Stimulated activated CD8-positive, alpha-beta memory T cell treated with anti-CD3 and anti-CD28 coated beads, Interleukin-2, amount 100 ng/mL, for 1 hour (primary cell): ENCODE measurements at regions not wholly inside any gene's neighbourhood (a gene's known extent, or its start where the extent isn't known, plus 50 kb on each side); places are given as distances from the start of the nearest gene placed in this dataset.

Experiments used
- DNase-seq, 2 donors: peaks; one replicate each; pipeline ENCODE4 v3.0.0-alpha.2; 2020; ENCODE audit warnings: low read depth in 2 of 2

- DNase-seq, result no peak
Measured at GRCh38 chr2:2644040-2644439, 313.0 kb upstream of the MYT1L start.

GRCh38 chr2:2642906-2643890 is 312.1 kb upstream of the MYT1L start:
- DNase-seq, result no peak

GRCh38 chr2:2641541-2642410 is 310.7 kb upstream of the MYT1L start:
- no peak for DNase-seq

GRCh38 chr2:2640818-2641217 is 309.7 kb upstream of the MYT1L start:
- no peak for DNase-seq

GRCh38 chr2:2640371-2640770 is 309.3 kb upstream of the MYT1L start:
- no peak for DNase-seq

- DNase-seq, result no peak
Measured at GRCh38 chr2:2639251-2640139, 308.4 kb upstream of the MYT1L start.

- DNase-seq, result no peak
Measured at GRCh38 chr2:2638547-2639220, 307.6 kb upstream of the MYT1L start.

- DNase-seq, result no peak
Measured at GRCh38 chr2:2636813-2637212, 305.7 kb upstream of the MYT1L start.

GRCh38 chr2:2635025-2635528 is 304.0 kb upstream of the MYT1L start:
- no peak for DNase-seq

- no peak for DNase-seq
Measured at GRCh38 chr2:2633017-2633416, 301.9 kb upstream of the MYT1L start.

GRCh38 chr2:2623939-2624338 is 292.9 kb upstream of the MYT1L start:
- DNase-seq, result no peak

GRCh38 chr2:2621855-2622254 is 290.8 kb upstream of the MYT1L start:
- DNase-seq, result no peak

GRCh38 chr2:2620604-2621003 is 289.5 kb upstream of the MYT1L start:
- DNase-seq, result no peak

- DNase-seq, result no peak
Measured at GRCh38 chr2:2619995-2620394, 288.9 kb upstream of the MYT1L start.

- no peak for DNase-seq
Measured at GRCh38 chr2:2614452-2614851, 283.4 kb upstream of the MYT1L start.

GRCh38 chr2:2613279-2614199 is 282.5 kb upstream of the MYT1L start:
- peak; percentile 48 to 66 for DNase-seq

GRCh38 chr2:2610751-2611150 is 279.7 kb upstream of the MYT1L start:
- no peak for DNase-seq

- no peak for DNase-seq
Measured at GRCh38 chr2:2600366-2600765, 269.3 kb upstream of the MYT1L start.

GRCh38 chr2:2599441-2599840 is 268.4 kb upstream of the MYT1L start:
- DNase-seq, result no peak

- no peak for DNase-seq
Measured at GRCh38 chr2:2597712-2598111, 266.6 kb upstream of the MYT1L start.
